C4-2B (cell line): ENCODE measurements at regions not wholly inside any gene's neighbourhood (a gene's known extent, or its start where the extent isn't known, plus 50 kb on each side); places are given as distances from the start of the nearest gene placed in this dataset.

ENCODE experiments used
- CTCF ChIP-seq: fragments of 450-650 bp; conservative IDR thresholded peaks from 2 replicates; pipeline ENCODE4 v1.5.1; 2017; ENCODE audit warnings: mild to moderate bottlenecking
- ZFX ChIP-seq: fragments of 450-650 bp; IDR thresholded peaks from 2 replicates; pipeline ENCODE4 v1.6.1; 2017

GRCh38 chr2:181294979-181295378 is 162.2 kb upstream of the ITGA4 start:
- TF ChIP-seq CTCF, result no peak
- no peak for TF ChIP-seq ZFX
